M059J (cell line): ENCODE measurements at regions not wholly inside any gene's neighbourhood (a gene's known extent, or its start where the extent isn't known, plus 50 kb on each side); places are given as distances from the start of the nearest gene placed in this dataset.
"Not testable (repeated sequence)": the region's sequence is repeated elsewhere in the genome, so short reads cannot be mapped to it uniquely, and the experiment has no call there.

Source experiments
- DNase-seq: peaks from one replicate; pipeline ENCODE4 v3.0.0-alpha.2; 2012; ENCODE audit warnings: low read depth

GRCh38 chr2:125593036-125593435, 1062.9 kb upstream of the GYPC start:
- DNase-seq: no peak

- DNase-seq: no peak
Measured at GRCh38 chr2:125596612-125597011, 1059.3 kb upstream of the GYPC start.

- DNase-seq: no peak
Measured at GRCh38 chr2:125615438-125615837, 1040.5 kb upstream of the GYPC start.

GRCh38 chr2:125630377-125630776, 1025.6 kb upstream of the GYPC start:
- no peak for DNase-seq

GRCh38 chr2:125634662-125635061, 1021.3 kb upstream of the GYPC start:
- no peak for DNase-seq

- no peak for DNase-seq
Measured at GRCh38 chr2:125638345-125638744, 1017.6 kb upstream of the GYPC start.

GRCh38 chr2:125642032-125642431, 1013.9 kb upstream of the GYPC start:
- no peak for DNase-seq

GRCh38 chr2:125643128-125643527, 1012.8 kb upstream of the GYPC start:
- no peak for DNase-seq

GRCh38 chr2:125643585-125643984, 1012.4 kb upstream of the GYPC start:
- no peak for DNase-seq

GRCh38 chr2:125644257-125644656, 1011.7 kb upstream of the GYPC start:
- no peak for DNase-seq

- no peak for DNase-seq
Measured at GRCh38 chr2:125652280-125652679, 1003.7 kb upstream of the GYPC start.

GRCh38 chr2:125654226-125654625, 1001.7 kb upstream of the GYPC start:
- DNase-seq: no peak

GRCh38 chr2:125656190-125656589, 999.8 kb upstream of the GYPC start:
- no peak for DNase-seq

- DNase-seq: no peak
Measured at GRCh38 chr2:125658583-125658982, 997.4 kb upstream of the GYPC start.

GRCh38 chr2:125660369-125660768, 995.6 kb upstream of the GYPC start:
- not testable (repeated sequence) for DNase-seq

GRCh38 chr2:125667630-125668029, 988.3 kb upstream of the GYPC start:
- DNase-seq: no peak

- DNase-seq: no peak
Measured at GRCh38 chr2:125679903-125680302, 976.1 kb upstream of the GYPC start.

- no peak for DNase-seq
Measured at GRCh38 chr2:125680809-125681208, 975.1 kb upstream of the GYPC start.

- no peak for DNase-seq
Measured at GRCh38 chr2:125681576-125681975, 974.4 kb upstream of the GYPC start.

GRCh38 chr2:125681976-125682805, 973.8 kb upstream of the GYPC start:
- no peak for DNase-seq

- DNase-seq: no peak
Measured at GRCh38 chr2:125684256-125684655, 971.7 kb upstream of the GYPC start.

- no peak for DNase-seq
Measured at GRCh38 chr2:125684932-125685331, 971.0 kb upstream of the GYPC start.

- peak; percentile 21 for DNase-seq
Measured at GRCh38 chr2:125696560-125696959, 959.4 kb upstream of the GYPC start.

GRCh38 chr2:125698280-125698679, 957.7 kb upstream of the GYPC start:
- no peak for DNase-seq
